ENCODE measurements at regions not wholly inside any gene's neighbourhood (a gene's known extent, or its start where the extent isn't known, plus 50 kb on each side); places are given as distances from the start of the nearest gene placed in this dataset.

DNA sequence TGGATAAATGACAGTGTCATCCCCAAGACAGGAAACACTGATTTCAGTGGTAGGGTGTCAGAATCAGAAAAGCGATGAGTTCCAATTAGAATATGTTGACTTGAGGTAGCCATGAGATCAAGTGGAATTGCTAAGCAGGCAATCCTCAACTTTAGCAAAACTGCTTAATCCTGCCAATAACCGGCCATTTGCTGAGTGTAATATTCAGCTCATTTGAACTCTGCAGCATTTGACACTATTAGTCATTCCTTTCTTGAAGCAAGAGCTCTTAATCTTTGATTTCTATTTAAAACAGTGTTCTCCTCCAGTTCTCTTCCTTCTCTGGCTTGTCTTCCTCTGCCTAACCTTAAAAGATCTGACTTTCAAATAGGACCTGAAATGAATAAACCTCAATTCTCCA lies 68.7 kb upstream of the DCLK2 start:
- TF ChIP-seq CTCF (CRISPR knock-in tag; IDR thresholded peaks at IDR 0.05) (no peak), ZNF879 (CRISPR knock-in tag; IDR thresholded peaks at IDR 0.05) (no peak), ZNF234 (CRISPR knock-in tag; conservative IDR thresholded peaks at IDR 0.05) (no peak), JUN (CRISPR knock-in tag; IDR thresholded peaks at IDR 0.05) (no peak), CCDC6 (CRISPR knock-in tag; IDR thresholded peaks at IDR 0.05) (no peak), HCFC1 (IDR thresholded peaks at IDR 0.05; ENCODE audit: low read depth, low read length) (no peak), RAD21 (CRISPR knock-in tag; IDR thresholded peaks at IDR 0.05) (no peak), HDAC2 (CRISPR knock-in tag; IDR thresholded peaks at IDR 0.05) (no peak), ZBTB21 (CRISPR knock-in tag; IDR thresholded peaks at IDR 0.05) (no peak)
- TF ChIP-seq, protein P1, sequence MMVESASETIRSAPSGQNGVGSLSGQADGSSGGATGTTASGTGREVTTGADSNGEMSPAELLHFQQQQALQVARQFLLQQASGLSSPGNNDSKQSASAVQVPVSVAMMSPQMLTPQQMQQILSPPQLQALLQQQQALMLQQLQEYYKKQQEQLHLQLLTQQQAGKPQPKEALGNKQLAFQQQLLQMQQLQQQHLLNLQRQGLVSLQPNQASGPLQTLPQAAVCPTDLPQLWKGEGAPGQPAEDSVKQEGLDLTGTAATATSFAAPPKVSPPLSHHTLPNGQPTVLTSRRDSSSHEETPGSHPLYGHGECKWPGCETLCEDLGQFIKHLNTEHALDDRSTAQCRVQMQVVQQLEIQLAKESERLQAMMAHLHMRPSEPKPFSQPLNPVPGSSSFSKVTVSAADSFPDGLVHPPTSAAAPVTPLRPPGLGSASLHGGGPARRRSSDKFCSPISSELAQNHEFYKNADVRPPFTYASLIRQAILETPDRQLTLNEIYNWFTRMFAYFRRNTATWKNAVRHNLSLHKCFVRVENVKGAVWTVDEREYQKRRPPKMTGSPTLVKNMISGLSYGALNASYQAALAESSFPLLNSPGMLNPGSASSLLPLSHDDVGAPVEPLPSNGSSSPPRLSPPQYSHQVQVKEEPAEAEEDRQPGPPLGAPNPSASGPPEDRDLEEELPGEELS (CRISPR knock-in tag; IDR thresholded peaks at IDR 0.05) = no peak
- TF ChIP-seq, protein P2, sequence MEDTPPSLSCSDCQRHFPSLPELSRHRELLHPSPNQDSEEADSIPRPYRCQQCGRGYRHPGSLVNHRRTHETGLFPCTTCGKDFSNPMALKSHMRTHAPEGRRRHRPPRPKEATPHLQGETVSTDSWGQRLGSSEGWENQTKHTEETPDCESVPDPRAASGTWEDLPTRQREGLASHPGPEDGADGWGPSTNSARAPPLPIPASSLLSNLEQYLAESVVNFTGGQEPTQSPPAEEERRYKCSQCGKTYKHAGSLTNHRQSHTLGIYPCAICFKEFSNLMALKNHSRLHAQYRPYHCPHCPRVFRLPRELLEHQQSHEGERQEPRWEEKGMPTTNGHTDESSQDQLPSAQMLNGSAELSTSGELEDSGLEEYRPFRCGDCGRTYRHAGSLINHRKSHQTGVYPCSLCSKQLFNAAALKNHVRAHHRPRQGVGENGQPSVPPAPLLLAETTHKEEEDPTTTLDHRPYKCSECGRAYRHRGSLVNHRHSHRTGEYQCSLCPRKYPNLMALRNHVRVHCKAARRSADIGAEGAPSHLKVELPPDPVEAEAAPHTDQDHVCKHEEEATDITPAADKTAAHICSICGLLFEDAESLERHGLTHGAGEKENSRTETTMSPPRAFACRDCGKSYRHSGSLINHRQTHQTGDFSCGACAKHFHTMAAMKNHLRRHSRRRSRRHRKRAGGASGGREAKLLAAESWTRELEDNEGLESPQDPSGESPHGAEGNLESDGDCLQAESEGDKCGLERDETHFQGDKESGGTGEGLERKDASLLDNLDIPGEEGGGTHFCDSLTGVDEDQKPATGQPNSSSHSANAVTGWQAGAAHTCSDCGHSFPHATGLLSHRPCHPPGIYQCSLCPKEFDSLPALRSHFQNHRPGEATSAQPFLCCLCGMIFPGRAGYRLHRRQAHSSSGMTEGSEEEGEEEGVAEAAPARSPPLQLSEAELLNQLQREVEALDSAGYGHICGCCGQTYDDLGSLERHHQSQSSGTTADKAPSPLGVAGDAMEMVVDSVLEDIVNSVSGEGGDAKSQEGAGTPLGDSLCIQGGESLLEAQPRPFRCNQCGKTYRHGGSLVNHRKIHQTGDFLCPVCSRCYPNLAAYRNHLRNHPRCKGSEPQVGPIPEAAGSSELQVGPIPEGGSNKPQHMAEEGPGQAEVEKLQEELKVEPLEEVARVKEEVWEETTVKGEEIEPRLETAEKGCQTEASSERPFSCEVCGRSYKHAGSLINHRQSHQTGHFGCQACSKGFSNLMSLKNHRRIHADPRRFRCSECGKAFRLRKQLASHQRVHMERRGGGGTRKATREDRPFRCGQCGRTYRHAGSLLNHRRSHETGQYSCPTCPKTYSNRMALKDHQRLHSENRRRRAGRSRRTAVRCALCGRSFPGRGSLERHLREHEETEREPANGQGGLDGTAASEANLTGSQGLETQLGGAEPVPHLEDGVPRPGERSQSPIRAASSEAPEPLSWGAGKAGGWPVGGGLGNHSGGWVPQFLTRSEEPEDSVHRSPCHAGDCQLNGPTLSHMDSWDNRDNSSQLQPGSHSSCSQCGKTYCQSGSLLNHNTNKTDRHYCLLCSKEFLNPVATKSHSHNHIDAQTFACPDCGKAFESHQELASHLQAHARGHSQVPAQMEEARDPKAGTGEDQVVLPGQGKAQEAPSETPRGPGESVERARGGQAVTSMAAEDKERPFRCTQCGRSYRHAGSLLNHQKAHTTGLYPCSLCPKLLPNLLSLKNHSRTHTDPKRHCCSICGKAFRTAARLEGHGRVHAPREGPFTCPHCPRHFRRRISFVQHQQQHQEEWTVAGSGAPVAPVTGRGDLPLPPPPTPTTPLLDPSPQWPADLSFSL (CRISPR knock-in tag; IDR thresholded peaks at IDR 0.05) = no peak
